H1 (cell line): ENCODE measurements at regions not wholly inside any gene's neighbourhood (a gene's known extent, or its start where the extent isn't known, plus 50 kb on each side); places are given as distances from the start of the nearest gene placed in this dataset.

Experiments
- CTCF ChIA-PET: fragments of 300-600 bp; sonication (Branson Sonifier 250); formaldehyde crosslinking; loops from one replicate; lab custom pipeline; 2021; ENCODE audit not compliant: partially characterized antibody; lab: Charles Lee
- POLR2A ChIA-PET: fragments of 300-600 bp; sonication (Branson Sonifier 250); formaldehyde crosslinking; loops from one replicate; lab custom pipeline; 2021; ENCODE audit warnings: inconsistent platforms; ENCODE audit not compliant: partially characterized antibody; lab: Charles Lee
- DNase-seq, 2 experiments: peaks; one replicate each; pipeline versions ENCODE4 v3.0.0 to v3.0.0-alpha.2; 2010 to 2022; ENCODE audit warnings: low spot score in 2 of 2, low read depth in 1 of 2, mixed read lengths in 1 of 2
- FAIRE-seq: peaks from 2 replicates; lab custom pipeline; 2011; peaks lifted over from hg19 to GRCh38; lab: Jason Lieb, UNC
- H2AFZ ChIP-seq: 2 replicates; pipeline ENCODE4 v1.8.1; 2012; ENCODE audit warnings: low read length, inconsistent platforms
- H2AK5ac ChIP-seq: 2 replicates; pipeline ENCODE4 v1.6.1; 2013; ENCODE audit warnings: low read depth, low read length
- H2BK120ac ChIP-seq: replicated peaks from 2 replicates; pipeline ENCODE3; 2013; ENCODE audit warnings: low read depth, low read length, inconsistent platforms
- H2BK12ac ChIP-seq: 2 replicates; pipeline ENCODE4 v1.6.1; 2013; ENCODE audit warnings: low read depth, low read length
- H2BK15ac ChIP-seq: 2 replicates; pipeline ENCODE4 v1.6.1; 2013; ENCODE audit warnings: low read length
- H2BK20ac ChIP-seq: 2 replicates; pipeline ENCODE4 v1.6.1; 2013; ENCODE audit warnings: low read length
- H2BK5ac ChIP-seq: 2 replicates; pipeline ENCODE4 v1.6.1; 2013; ENCODE audit warnings: low read depth, low read length
- H3K14ac ChIP-seq: 2 replicates; pipeline ENCODE4 v1.6.1; 2013; ENCODE audit warnings: inconsistent platforms; ENCODE audit not compliant: insufficient read length
- H3K18ac ChIP-seq: 2 replicates; pipeline ENCODE4 v1.6.1; 2013; ENCODE audit warnings: low read length; ENCODE audit errors: extremely low read depth
- H3K23ac ChIP-seq: 2 replicates; pipeline ENCODE4 v1.6.1; 2013; ENCODE audit warnings: inconsistent platforms; ENCODE audit not compliant: insufficient read length
- H3K23me2 ChIP-seq: 2 replicates; pipeline ENCODE4 v1.6.1; 2013; ENCODE audit warnings: low read depth, low read length
- H3K27ac ChIP-seq: 2 replicates; pipeline ENCODE4 v1.6.1; 2011; ENCODE audit warnings: low read depth, low read length, inconsistent platforms
- H3K27me3 ChIP-seq, 4 experiments: replicated peaks in 1 of 4; 1 replicate in 1 of 4; 2 replicates in 3 of 4; pipeline versions ENCODE4 v1.6.1 to v1.8.1; 2011 to 2013; ENCODE audit warnings: low read length in 3 of 4, mild to moderate bottlenecking in 3 of 4, inconsistent platforms in 2 of 4, mixed read lengths in 2 of 4, moderate library complexity in 1 of 4; ENCODE audit not compliant: control insufficient read depth in 3 of 4, insufficient read depth in 3 of 4; ENCODE audit errors: extremely low read depth in 1 of 4
- H3K36me3 ChIP-seq, 4 experiments: 2 replicates each; pipeline versions ENCODE4 v1.6.1 to v1.8.1; 2011 to 2013; ENCODE audit warnings: mild to moderate bottlenecking in 4 of 4, low read length in 3 of 4, moderate library complexity in 2 of 4, control low read depth in 1 of 4, inconsistent platforms in 1 of 4; ENCODE audit not compliant: insufficient read depth in 4 of 4, control insufficient read depth in 2 of 4
- H3K4ac ChIP-seq: replicated peaks from 2 replicates; pipeline ENCODE3; 2013; ENCODE audit warnings: low read length, low read depth, mixed read lengths, inconsistent platforms; ENCODE audit not compliant: insufficient read length
- H3K4me1 ChIP-seq, 4 experiments: replicated peaks in 1 of 4; 1 replicate in 1 of 4; 2 replicates in 3 of 4; pipeline versions ENCODE4 v1.6.1 to v1.8.1; 2011 to 2013; ENCODE audit warnings: low read length in 3 of 4, inconsistent platforms in 2 of 4, mixed read lengths in 1 of 4; ENCODE audit not compliant: insufficient read depth in 4 of 4, control insufficient read depth in 3 of 4
- H3K4me2 ChIP-seq, 2 experiments: 2 replicates each; pipeline versions ENCODE4 v1.6.1 to v1.8.1; 2011 to 2013; ENCODE audit warnings: low read depth in 2 of 2, low read length in 2 of 2, control low read depth in 1 of 2, inconsistent platforms in 1 of 2, mild to moderate bottlenecking in 1 of 2; ENCODE audit not compliant: insufficient read depth in 1 of 2
- H3K4me3 ChIP-seq, 4 experiments: fragments of 200-600, 300-600 bp in 1 of 4; sonication (generic), shearing (Covaris generic), sonication (Bioruptor Twin) in 1 of 4; 2 replicates each; pipeline versions ENCODE4 v1.5.1 to v1.8.1; 2011 to 2016; ENCODE audit warnings: low read length in 4 of 4, low read depth in 3 of 4, control low read depth in 2 of 4, inconsistent platforms in 2 of 4, mild to moderate bottlenecking in 2 of 4, mixed read lengths in 1 of 4, moderate library complexity in 1 of 4; ENCODE audit not compliant: insufficient read depth in 2 of 4; ENCODE audit errors: extremely low read depth in 1 of 4
- H3K56ac ChIP-seq: replicated peaks from 2 replicates; pipeline ENCODE3; 2013; ENCODE audit warnings: low read depth, mild to moderate bottlenecking, mixed read lengths, low read length, inconsistent platforms; ENCODE audit not compliant: insufficient read length
- H3K79me1 ChIP-seq: 2 replicates; pipeline ENCODE4 v1.6.1; 2013; ENCODE audit warnings: low read depth, low read length, control low read depth
- H3K79me2 ChIP-seq, 2 experiments: 2 replicates each; pipeline versions ENCODE4 v1.6.1 to v1.8.1; 2012 to 2013; ENCODE audit warnings: low read length in 2 of 2, mild to moderate bottlenecking in 2 of 2, inconsistent platforms in 1 of 2; ENCODE audit not compliant: insufficient read depth in 2 of 2, control insufficient read depth in 1 of 2
- H3K9ac ChIP-seq, 4 experiments: replicated peaks in 1 of 4; 1 replicate in 1 of 4; 2 replicates in 3 of 4; pipeline versions ENCODE4 v1.6.1 to v1.8.1; 2011 to 2013; ENCODE audit warnings: low read depth in 3 of 4, low read length in 3 of 4, control low read depth in 2 of 4, mild to moderate bottlenecking in 2 of 4, moderate library complexity in 2 of 4, inconsistent platforms in 1 of 4; ENCODE audit errors: extremely low read depth in 1 of 4
- H3K9me3 ChIP-seq, 2 experiments: 2 replicates each; pipeline versions ENCODE4 v1.6.1 to v1.8.1; 2012 to 2013; ENCODE audit warnings: mild to moderate bottlenecking in 2 of 2, moderate library complexity in 2 of 2, control low read depth in 1 of 2, inconsistent platforms in 1 of 2, low read depth in 1 of 2, low read length in 1 of 2, mixed read lengths in 1 of 2; ENCODE audit not compliant: insufficient read depth in 2 of 2
- H4K20me1 ChIP-seq, 2 experiments: replicated peaks in 1 of 2; 2 replicates each; pipeline versions ENCODE3 to v1.8.1; 2011 to 2013; ENCODE audit warnings: inconsistent platforms in 2 of 2, low read length in 2 of 2, mild to moderate bottlenecking in 1 of 2; ENCODE audit not compliant: insufficient read depth in 2 of 2, control insufficient read depth in 1 of 2
- H4K5ac ChIP-seq: 2 replicates; pipeline ENCODE4 v1.6.1; 2013; ENCODE audit warnings: low read length, low read depth, mixed read lengths, inconsistent platforms; ENCODE audit not compliant: insufficient read length
- H4K8ac ChIP-seq: 2 replicates; pipeline ENCODE4 v1.8.0; 2013; ENCODE audit warnings: mild to moderate bottlenecking, moderate library complexity, low read length, inconsistent platforms; ENCODE audit not compliant: insufficient read depth; ENCODE audit errors: extremely low read depth
- H4K91ac ChIP-seq: replicated peaks from 2 replicates; pipeline ENCODE3; 2013; ENCODE audit warnings: low read length, mixed read lengths, inconsistent platforms; ENCODE audit not compliant: insufficient read length
- SIN3A ChIP-seq, 2 experiments: IDR thresholded peaks in 1 of 2; conservative IDR thresholded peaks in 1 of 2; 2 replicates each; pipeline ENCODE4 v1.6.1; 2011 to 2012; ENCODE audit warnings: low read length in 2 of 2, improper control_type of control experiment in 1 of 2, low read depth in 1 of 2, mild to moderate bottlenecking in 1 of 2
- SP4 ChIP-seq: IDR thresholded peaks from 2 replicates; pipeline ENCODE4 v1.6.1; 2012; ENCODE audit warnings: low read length, inconsistent platforms
- WGBS, 2 experiments: shearing (Covaris generic) in 1 of 2; methylation state at CpG; one replicate each; pipeline versions ENCODE4 v1.1.6 to v1.1.7; 2013 to 2015; ENCODE audit warnings: low lambda C conversion rate in 2 of 2, mixed read lengths in 2 of 2, inconsistent platforms in 1 of 2, low coverage in 1 of 2, missing lambda C conversion rate in 1 of 2; ENCODE audit not compliant: insufficient replicate concordance in 2 of 2, insufficient coverage in 1 of 2, insufficient read length in 1 of 2; ENCODE audit errors: extremely low coverage in 1 of 2, missing lambda C conversion rate in 1 of 2; 5-methylcytosine and 5-hydroxymethylcytosine counted together

- H3K79me1 ChIP-seq: no peaks in the 10 kb centered on the region
- H3K18ac ChIP-seq: no peak overlapping the region
- H3K4me2 ChIP-seq: no peak overlapping the region
- H3K23ac ChIP-seq: no peak overlapping the region
- no peak overlapping the region for H4K5ac ChIP-seq
- H3K36me3 ChIP-seq: no peaks in the 10 kb centered on the region
- H3K14ac ChIP-seq: no peak overlapping the region
- H2AK5ac ChIP-seq: no peak overlapping the region
- H2BK12ac ChIP-seq: no peak overlapping the region
- 100% methylated on average over 4 of the region's 4 CpGs; no CpG with 5 or more reads in 1 of the 2 experiments for WGBS, 2 experiments
- FAIRE-seq (no peak), DNase-seq (no peak)
- H4K91ac ChIP-seq: no peak overlapping the region
- H3K9me3 ChIP-seq: no peaks in the 10 kb centered on the region
- H3K4me1 ChIP-seq: peaks cover 0 to 6% (median 0%) of the 10 kb centered on the region in 4 experiments; a peak in 3 of 7 replicates
- H3K27ac ChIP-seq: no peak overlapping the region
- H3K79me2 ChIP-seq: no peaks in the 10 kb centered on the region
- POLR2A ChIA-PET: no interaction called here
- no peak overlapping the region for H3K9ac ChIP-seq
- H3K4me3 ChIP-seq: no peak overlapping the region
- no peaks in the 10 kb centered on the region for H3K27me3 ChIP-seq
- no peak overlapping the region for H2BK20ac ChIP-seq
- no peak overlapping the region for H2BK120ac ChIP-seq
- no peaks in the 10 kb centered on the region for H3K23me2 ChIP-seq
- H3K4ac ChIP-seq: no peak overlapping the region
- no peaks in the 10 kb centered on the region for H4K20me1 ChIP-seq
- no peak for TF ChIP-seq SP4
- no peak for TF ChIP-seq SIN3A (conservative IDR thresholded peaks at IDR 0.05 in 1 of 2, IDR thresholded peaks at IDR 0.05 in 1 of 2; ENCODE audit: low read depth in 1 of 2, low read length in 2 of 2)
- H3K56ac ChIP-seq: no peak overlapping the region
- no peak overlapping the region for H4K8ac ChIP-seq
- H2BK5ac ChIP-seq: no peak overlapping the region
- CTCF ChIA-PET: no interaction called here
- H2BK15ac ChIP-seq: no peak overlapping the region
- no peak overlapping the region for H2AFZ ChIP-seq
Observed at GRCh38 chrX:5640071-5640470, 588.6 kb downstream of the NLGN4X start.
